Activated T-helper 1 cell treated with Interleukin-2 at 50 U/mL for 16 hours (primary cell): ENCODE measurements at regions not wholly inside any gene's neighbourhood (a gene's known extent, or its start where the extent isn't known, plus 50 kb on each side); places are given as distances from the start of the nearest gene placed in this dataset.

ENCODE experiments used
- DNase-seq: peaks from one replicate; pipeline ENCODE4 v3.0.0-alpha.2; 2020; ENCODE audit warnings: low read depth

- DNase-seq = no peak
These were observed 123.7 kb upstream of the NCK2 start for GRCh38 chr2:105621038-105621437.

- DNase-seq = no peak
These were observed 126.4 kb upstream of the NCK2 start for GRCh38 chr2:105618351-105618659.

GRCh38 chr2:105617631-105618350 lies 126.9 kb upstream of the NCK2 start:
- no peak for DNase-seq

GRCh38 chr2:105615305-105615704 lies 129.4 kb upstream of the NCK2 start:
- no peak for DNase-seq

GRCh38 chr2:105611811-105612424 lies 132.8 kb upstream of the NCK2 start:
- DNase-seq = no peak

- no peak for DNase-seq
These were observed 133.4 kb upstream of the NCK2 start for GRCh38 chr2:105611333-105611637.

GRCh38 chr2:105610576-105611332 lies 134.0 kb upstream of the NCK2 start:
- DNase-seq = no peak

- no peak for DNase-seq
These were observed 134.8 kb upstream of the NCK2 start for GRCh38 chr2:105609746-105610402.

- no peak for DNase-seq
These were observed 136.7 kb upstream of the NCK2 start for GRCh38 chr2:105607920-105608504.

- DNase-seq = no peak
These were observed 138.6 kb upstream of the NCK2 start for GRCh38 chr2:105606081-105606480.

GRCh38 chr2:105604938-105605337 lies 139.8 kb upstream of the NCK2 start:
- no peak for DNase-seq

GRCh38 chr2:105600949-105601794 lies 143.5 kb upstream of the NCK2 start:
- no peak for DNase-seq

- no peak for DNase-seq
These were observed 144.1 kb upstream of the NCK2 start for GRCh38 chr2:105600602-105600948.

GRCh38 chr2:105600037-105600442 lies 144.7 kb upstream of the NCK2 start:
- DNase-seq = no peak

- no peak for DNase-seq
These were observed 145.6 kb upstream of the NCK2 start for GRCh38 chr2:105598829-105599698.

- DNase-seq = no peak
These were observed 146.6 kb upstream of the NCK2 start for GRCh38 chr2:105597806-105598803.

GRCh38 chr2:105597011-105597805 lies 147.5 kb upstream of the NCK2 start:
- DNase-seq = no peak

- no peak for DNase-seq
These were observed 148.2 kb upstream of the NCK2 start for GRCh38 chr2:105596411-105596921.
